Breast epithelium (tissue), 3 donors: ENCODE measurements at regions not wholly inside any gene's neighbourhood (a gene's known extent, or its start where the extent isn't known, plus 50 kb on each side); places are given as distances from the start of the nearest gene placed in this dataset.

Experiments used
- CTCF ChIP-seq, 3 donors: fragments of 450-650 bp; IDR thresholded peaks; one replicate each; pipeline ENCODE4 v1.5.1; 2016 to 2017; ENCODE audit warnings: antibody characterized with exemption in 3 of 3, mild to moderate bottlenecking in 3 of 3, moderate library complexity in 3 of 3
- POLR2A ChIP-seq: fragments of 450-650 bp; IDR thresholded peaks from one replicate; pipeline ENCODE4 v1.6.1; 2016; ENCODE audit warnings: antibody characterized with exemption, mild to moderate bottlenecking, moderate library complexity
- POLR2AphosphoS5 ChIP-seq, 3 donors: sonication (generic); formaldehyde crosslinking; IDR thresholded peaks; one replicate each; pipeline ENCODE4 v1.6.1; 2017; ENCODE audit warnings: antibody characterized with exemption in 3 of 3

- TF ChIP-seq POLR2A: no peak
- TF ChIP-seq CTCF (IDR thresholded peaks at IDR 0.05): no peak
- no peak for TF ChIP-seq POLR2AphosphoS5 (IDR thresholded peaks at IDR 0.05)
These were observed 873.5 kb downstream of the OTOL1 start for GRCh38 chr3:162370141-162370540.
